ENCODE measurements at regions not wholly inside any gene's neighbourhood (a gene's known extent, or its start where the extent isn't known, plus 50 kb on each side); places are given as distances from the start of the nearest gene placed in this dataset.

DNA sequence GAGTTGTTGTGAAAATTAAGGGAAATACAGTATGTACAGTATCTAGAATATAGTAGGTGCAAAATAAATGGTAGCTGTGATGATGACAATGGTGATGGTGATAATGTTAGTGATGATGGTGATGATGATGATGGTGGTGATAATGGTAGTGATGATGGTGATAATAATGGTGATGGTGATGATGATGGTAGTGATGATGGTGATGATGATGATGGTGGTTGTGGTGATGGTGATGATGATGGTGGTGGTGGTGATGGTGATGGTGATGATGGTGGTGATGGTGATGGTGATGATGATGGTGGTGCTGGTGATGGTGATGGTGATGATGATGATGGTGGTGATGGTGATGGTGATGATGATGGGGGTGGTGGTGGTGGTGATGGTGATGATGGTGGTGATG is 91.3 kb upstream of the FOXF1 start:
- H3K4me2 ChIP-seq (ENCODE audit: insufficient read depth, low read length, poor library complexity, severe bottlenecking): no peak overlapping the region
- H3K18ac ChIP-seq (ENCODE audit: low read length): no peak overlapping the region
- no peak overlapping the region for H3K23ac ChIP-seq (ENCODE audit: low read depth, low read length, poor library complexity)
- H2AK5ac ChIP-seq (ENCODE audit: low read depth, low read length): no peak overlapping the region
- no peak overlapping the region for H3K4ac ChIP-seq (ENCODE audit: low read length)
- no peak overlapping the region for H4K8ac ChIP-seq (ENCODE audit: low read depth, low read length)
- H3K36me3 ChIP-seq (replicated peaks in 1 of 2; ENCODE audit: control insufficient read depth in 2 of 2, insufficient read depth in 2 of 2, low read length in 2 of 2): no peaks in the 10 kb centered on the region
- H2BK5ac ChIP-seq (ENCODE audit: low read length): no peak overlapping the region
- H2BK15ac ChIP-seq (ENCODE audit: low read length): no peak overlapping the region
- H3K4me1 ChIP-seq (ENCODE audit: control insufficient read depth in 2 of 2, insufficient read depth in 1 of 2, low read depth in 1 of 2, low read length in 2 of 2): no peaks in the 10 kb centered on the region
- H3K27ac ChIP-seq (replicated peaks; ENCODE audit: low read length): no peak overlapping the region
- H3K9me3 ChIP-seq (replicated peaks in 1 of 2; ENCODE audit: control insufficient read depth in 2 of 2, insufficient read depth in 1 of 2, low read depth in 1 of 2, low read length in 2 of 2): peaks cover 0 to 5% of the 10 kb centered on the region in 2 donors
- H3K9ac ChIP-seq (ENCODE audit: low read depth, low read length, poor library complexity): no peak overlapping the region
- no peak overlapping the region for H3K4me3 ChIP-seq (ENCODE audit: low read length in 2 of 2)
- no peak overlapping the region for H3K14ac ChIP-seq (ENCODE audit: low read length)
- DNase-seq (ENCODE audit: low spot score): no peak
- no peak overlapping the region for H2BK120ac ChIP-seq (ENCODE audit: low read depth, low read length)
- no peaks in the 10 kb centered on the region for H3K27me3 ChIP-seq (ENCODE audit: control insufficient read depth in 3 of 3, insufficient read depth in 3 of 3, low read depth in 1 of 3, low read length in 3 of 3)
- no peaks in the 10 kb centered on the region for H3K79me1 ChIP-seq (ENCODE audit: low read depth, low read length)
- H2AFZ ChIP-seq (ENCODE audit: low read length): no peak overlapping the region
- H2BK12ac ChIP-seq (ENCODE audit: low read length): no peak overlapping the region
- no peak overlapping the region for H4K91ac ChIP-seq (ENCODE audit: low read depth, low read length, poor library complexity)

DNA sequence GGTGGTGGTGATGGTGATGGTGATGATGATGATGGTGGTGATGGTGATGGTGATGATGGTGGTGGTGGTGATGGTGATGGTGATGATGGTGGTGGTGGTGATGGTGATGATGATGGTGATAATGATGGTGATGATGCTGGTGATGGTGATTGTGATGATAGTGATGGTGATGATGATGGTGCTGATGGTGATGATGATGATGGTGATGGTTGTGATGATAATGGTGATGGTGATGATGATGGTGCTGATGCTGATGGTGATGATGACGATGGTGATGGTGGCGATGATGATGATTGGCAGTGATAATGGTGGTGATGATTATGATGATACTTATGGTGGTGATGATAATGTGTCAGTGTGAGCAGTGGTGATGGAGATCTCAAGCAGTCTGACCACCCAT is 90.8 kb upstream of the FOXF1 start:
- Histone ChIP-seq H3K27me3 (ENCODE audit: control insufficient read depth in 3 of 3, insufficient read depth in 3 of 3, low read depth in 1 of 3, low read length in 3 of 3) (no peaks in the 10 kb centered on the region), H3K14ac (ENCODE audit: low read length) (no peak overlapping the region), H3K18ac (ENCODE audit: low read length) (no peak overlapping the region), H3K4me1 (ENCODE audit: control insufficient read depth in 2 of 2, insufficient read depth in 1 of 2, low read depth in 1 of 2, low read length in 2 of 2) (no peaks in the 10 kb centered on the region), H3K9me3 (replicated peaks in 1 of 2; ENCODE audit: control insufficient read depth in 2 of 2, insufficient read depth in 1 of 2, low read depth in 1 of 2, low read length in 2 of 2) (peaks cover 0 to 5% of the 10 kb centered on the region in 2 donors), H3K23ac (ENCODE audit: low read depth, low read length, poor library complexity) (no peak overlapping the region), H2AK5ac (ENCODE audit: low read depth, low read length) (no peak overlapping the region), H3K4me3 (ENCODE audit: low read length in 2 of 2) (peak overlapping the region in 1 of 2 donors; percentile 50), H2BK15ac (ENCODE audit: low read length) (no peak overlapping the region), H3K36me3 (replicated peaks in 1 of 2; ENCODE audit: control insufficient read depth in 2 of 2, insufficient read depth in 2 of 2, low read length in 2 of 2) (no peaks in the 10 kb centered on the region), H4K8ac (ENCODE audit: low read depth, low read length) (no peak overlapping the region), H3K27ac (replicated peaks; ENCODE audit: low read length) (no peak overlapping the region), H3K9ac (ENCODE audit: low read depth, low read length, poor library complexity) (no peak overlapping the region), H2BK120ac (ENCODE audit: low read depth, low read length) (no peak overlapping the region), H2AFZ (ENCODE audit: low read length) (no peak overlapping the region), H3K4ac (ENCODE audit: low read length) (no peak overlapping the region), H2BK5ac (ENCODE audit: low read length) (no peak overlapping the region), H2BK12ac (ENCODE audit: low read length) (no peak overlapping the region), H4K91ac (ENCODE audit: low read depth, low read length, poor library complexity) (no peak overlapping the region), H3K4me2 (ENCODE audit: insufficient read depth, low read length, poor library complexity, severe bottlenecking) (no peak overlapping the region), H3K79me1 (ENCODE audit: low read depth, low read length) (no peaks in the 10 kb centered on the region)
- WGBS, 2 donors (ENCODE audit: extremely low coverage in 2 of 2, insufficient read length in 2 of 2, insufficient replicate concordance in 1 of 2): no CpG with 5 or more reads among the region's 2 CpGs
- no peak for DNase-seq (ENCODE audit: low spot score)

- Histone ChIP-seq H3K4me2 (ENCODE audit: insufficient read depth, low read length, poor library complexity, severe bottlenecking) (no peak overlapping the region), H3K27me3 (ENCODE audit: control insufficient read depth in 3 of 3, insufficient read depth in 3 of 3, low read depth in 1 of 3, low read length in 3 of 3) (no peaks in the 10 kb centered on the region), H2BK15ac (ENCODE audit: low read length) (no peak overlapping the region), H3K27ac (replicated peaks; ENCODE audit: low read length) (no peak overlapping the region), H3K79me1 (ENCODE audit: low read depth, low read length) (no peaks in the 10 kb centered on the region), H4K8ac (ENCODE audit: low read depth, low read length) (no peak overlapping the region), H4K91ac (ENCODE audit: low read depth, low read length, poor library complexity) (no peak overlapping the region), H2AFZ (ENCODE audit: low read length) (no peak overlapping the region), H3K4me1 (ENCODE audit: control insufficient read depth in 2 of 2, insufficient read depth in 1 of 2, low read depth in 1 of 2, low read length in 2 of 2) (peaks cover 0 to 6% of the 10 kb centered on the region in 2 donors), H3K23ac (ENCODE audit: low read depth, low read length, poor library complexity) (no peak overlapping the region), H3K18ac (ENCODE audit: low read length) (no peak overlapping the region), H2BK5ac (ENCODE audit: low read length) (no peak overlapping the region), H3K4me3 (ENCODE audit: low read length in 2 of 2) (no peak overlapping the region), H2BK12ac (ENCODE audit: low read length) (no peak overlapping the region), H3K9ac (ENCODE audit: low read depth, low read length, poor library complexity) (no peak overlapping the region), H2AK5ac (ENCODE audit: low read depth, low read length) (no peak overlapping the region), H3K36me3 (replicated peaks in 1 of 2; ENCODE audit: control insufficient read depth in 2 of 2, insufficient read depth in 2 of 2, low read length in 2 of 2) (no peaks in the 10 kb centered on the region), H3K14ac (ENCODE audit: low read length) (no peak overlapping the region), H3K9me3 (replicated peaks in 1 of 2; ENCODE audit: control insufficient read depth in 2 of 2, insufficient read depth in 1 of 2, low read depth in 1 of 2, low read length in 2 of 2) (peaks cover 0 to 5% of the 10 kb centered on the region in 2 donors), H2BK120ac (ENCODE audit: low read depth, low read length) (no peak overlapping the region), H3K4ac (ENCODE audit: low read length) (no peak overlapping the region)
- no CpG with 5 or more reads among the region's 5 CpGs for WGBS, 2 donors (ENCODE audit: extremely low coverage in 2 of 2, insufficient read length in 2 of 2, insufficient replicate concordance in 1 of 2)
- DNase-seq (ENCODE audit: low spot score): no peak
These were observed 88.3 kb upstream of the FOXF1 start for GRCh38 chr16:86421995-86422394.

- Histone ChIP-seq H4K8ac (ENCODE audit: low read depth, low read length) (no peak overlapping the region), H3K23ac (ENCODE audit: low read depth, low read length, poor library complexity) (no peak overlapping the region), H3K4me1 (ENCODE audit: control insufficient read depth in 2 of 2, insufficient read depth in 1 of 2, low read depth in 1 of 2, low read length in 2 of 2) (peaks cover 0 to 6% of the 10 kb centered on the region in 2 donors), H2BK15ac (ENCODE audit: low read length) (no peak overlapping the region), H2BK12ac (ENCODE audit: low read length) (no peak overlapping the region), H3K4me3 (ENCODE audit: low read length in 2 of 2) (no peak overlapping the region), H3K14ac (ENCODE audit: low read length) (no peak overlapping the region), H3K36me3 (replicated peaks in 1 of 2; ENCODE audit: control insufficient read depth in 2 of 2, insufficient read depth in 2 of 2, low read length in 2 of 2) (no peaks in the 10 kb centered on the region), H2AK5ac (ENCODE audit: low read depth, low read length) (no peak overlapping the region), H3K27me3 (ENCODE audit: control insufficient read depth in 3 of 3, insufficient read depth in 3 of 3, low read depth in 1 of 3, low read length in 3 of 3) (peaks cover 0 to 1% (median 0%) of the 10 kb centered on the region in 3 experiments), H3K9ac (ENCODE audit: low read depth, low read length, poor library complexity) (no peak overlapping the region), H4K91ac (ENCODE audit: low read depth, low read length, poor library complexity) (no peak overlapping the region), H2BK5ac (ENCODE audit: low read length) (no peak overlapping the region), H3K9me3 (replicated peaks in 1 of 2; ENCODE audit: control insufficient read depth in 2 of 2, insufficient read depth in 1 of 2, low read depth in 1 of 2, low read length in 2 of 2) (peaks cover 0 to 4% of the 10 kb centered on the region in 2 donors), H3K4me2 (ENCODE audit: insufficient read depth, low read length, poor library complexity, severe bottlenecking) (no peak overlapping the region), H3K27ac (replicated peaks; ENCODE audit: low read length) (no peak overlapping the region), H3K18ac (ENCODE audit: low read length) (no peak overlapping the region), H2BK120ac (ENCODE audit: low read depth, low read length) (no peak overlapping the region), H3K4ac (ENCODE audit: low read length) (no peak overlapping the region), H3K79me1 (ENCODE audit: low read depth, low read length) (no peaks in the 10 kb centered on the region), H2AFZ (ENCODE audit: low read length) (no peak overlapping the region)
- no CpG with 5 or more reads among the region's 10 CpGs for WGBS, 2 donors (ENCODE audit: extremely low coverage in 2 of 2, insufficient read length in 2 of 2, insufficient replicate concordance in 1 of 2)
- DNase-seq (ENCODE audit: low spot score): no peak
These were observed 85.9 kb upstream of the FOXF1 start for GRCh38 chr16:86424398-86424797.
